ENCODE measurements at regions not wholly inside any gene's neighbourhood (a gene's known extent, or its start where the extent isn't known, plus 50 kb on each side); places are given as distances from the start of the nearest gene placed in this dataset.

DNA sequence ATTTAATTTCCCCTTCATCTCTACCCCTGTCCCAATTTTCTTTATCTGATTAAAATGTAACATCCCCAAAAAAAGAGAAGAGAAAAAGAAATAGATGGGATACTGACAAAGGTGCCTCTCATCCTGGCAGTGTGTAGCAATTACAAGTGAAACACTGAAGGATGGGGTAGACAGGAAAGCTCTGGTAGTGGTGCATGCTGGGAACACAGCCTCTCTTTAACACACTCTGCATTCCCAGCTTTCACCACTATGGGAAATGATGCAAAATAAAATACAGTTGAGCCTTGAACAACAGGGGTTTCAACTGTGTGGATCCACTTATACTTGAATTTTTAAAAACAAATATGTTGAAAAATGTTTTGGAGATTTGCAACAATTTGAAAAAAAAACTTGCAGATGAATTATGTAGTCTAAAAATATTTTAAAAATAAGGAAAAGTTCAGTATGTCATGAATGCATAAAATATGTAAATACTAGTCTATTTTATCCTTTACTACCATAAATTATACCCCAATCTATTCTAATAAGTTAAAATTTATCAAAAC is 239.2 kb upstream of the DDX53 start:
- TF ChIP-seq, protein P1, sequence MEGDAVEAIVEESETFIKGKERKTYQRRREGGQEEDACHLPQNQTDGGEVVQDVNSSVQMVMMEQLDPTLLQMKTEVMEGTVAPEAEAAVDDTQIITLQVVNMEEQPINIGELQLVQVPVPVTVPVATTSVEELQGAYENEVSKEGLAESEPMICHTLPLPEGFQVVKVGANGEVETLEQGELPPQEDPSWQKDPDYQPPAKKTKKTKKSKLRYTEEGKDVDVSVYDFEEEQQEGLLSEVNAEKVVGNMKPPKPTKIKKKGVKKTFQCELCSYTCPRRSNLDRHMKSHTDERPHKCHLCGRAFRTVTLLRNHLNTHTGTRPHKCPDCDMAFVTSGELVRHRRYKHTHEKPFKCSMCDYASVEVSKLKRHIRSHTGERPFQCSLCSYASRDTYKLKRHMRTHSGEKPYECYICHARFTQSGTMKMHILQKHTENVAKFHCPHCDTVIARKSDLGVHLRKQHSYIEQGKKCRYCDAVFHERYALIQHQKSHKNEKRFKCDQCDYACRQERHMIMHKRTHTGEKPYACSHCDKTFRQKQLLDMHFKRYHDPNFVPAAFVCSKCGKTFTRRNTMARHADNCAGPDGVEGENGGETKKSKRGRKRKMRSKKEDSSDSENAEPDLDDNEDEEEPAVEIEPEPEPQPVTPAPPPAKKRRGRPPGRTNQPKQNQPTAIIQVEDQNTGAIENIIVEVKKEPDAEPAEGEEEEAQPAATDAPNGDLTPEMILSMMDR (IDR thresholded peaks at IDR 0.05; ENCODE audit: borderline replicate concordance, control extremely low read depth, extremely low read depth, insufficient read depth, missing control alignments), result no peak
- in situ Hi-C loops (cut with MboI; ENCODE audit: low sequenced_read_pairs, unreplicated experiment), result no loop called here
- no peak for DNase-seq (ENCODE audit: low spot score)

DNA sequence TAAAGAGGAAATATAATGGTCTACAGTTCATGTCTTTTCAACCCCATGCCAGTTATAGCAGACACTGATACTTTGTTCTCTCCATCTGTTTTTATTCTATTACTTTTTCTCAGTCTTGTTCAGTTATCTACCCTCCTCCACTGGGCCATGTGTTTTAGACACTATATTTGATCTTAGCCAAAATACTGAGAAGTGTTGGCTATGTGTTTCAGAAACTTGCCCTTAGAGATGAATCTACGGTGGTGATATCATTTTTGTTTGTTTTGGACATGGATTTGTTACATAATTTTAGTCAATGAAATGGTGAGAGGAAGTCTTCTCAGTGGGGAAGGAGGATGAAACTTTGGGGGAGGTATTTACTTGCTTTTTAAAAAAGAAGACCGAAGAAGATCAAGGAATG is 211.5 kb upstream of the DDX53 start:
- TF ChIP-seq, protein P1 (IDR thresholded peaks at IDR 0.05; ENCODE audit: borderline replicate concordance, control extremely low read depth, extremely low read depth, insufficient read depth, missing control alignments), result no peak
- in situ Hi-C loops (cut with MboI; ENCODE audit: low sequenced_read_pairs, unreplicated experiment), result no loop called here
- no peak for DNase-seq (ENCODE audit: low spot score)

- no peak for DNase-seq (ENCODE audit: low spot score)
- TF ChIP-seq, protein P1 (IDR thresholded peaks at IDR 0.05; ENCODE audit: borderline replicate concordance, control extremely low read depth, extremely low read depth, insufficient read depth, missing control alignments), result no peak
- in situ Hi-C loops (cut with MboI; ENCODE audit: low sequenced_read_pairs, unreplicated experiment), result no loop called here
Observed at GRCh38 chrX:22795671-22796070, 204.1 kb upstream of the DDX53 start.

DNA sequence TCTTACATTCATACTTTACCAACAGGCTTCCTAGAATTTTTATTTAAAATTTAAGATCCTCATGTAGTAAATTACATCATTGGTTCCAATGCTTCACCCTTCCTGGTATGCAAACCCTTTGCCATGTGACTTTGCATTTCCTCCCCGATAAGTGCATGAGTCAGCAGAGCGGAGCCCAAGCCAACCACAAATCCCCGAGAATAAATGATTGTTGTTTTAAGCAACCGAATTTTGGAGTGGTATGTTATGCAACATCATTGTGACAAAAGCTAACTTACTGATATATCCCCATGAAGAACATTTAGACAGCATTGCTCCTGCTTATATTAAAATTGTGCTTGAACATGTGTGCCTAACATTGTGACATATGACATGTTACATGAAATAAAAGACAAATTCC is 199.4 kb upstream of the DDX53 start:
- TF ChIP-seq, protein P1 (IDR thresholded peaks at IDR 0.05; ENCODE audit: borderline replicate concordance, control extremely low read depth, extremely low read depth, insufficient read depth, missing control alignments), result no peak
- in situ Hi-C loops (cut with MboI; ENCODE audit: low sequenced_read_pairs, unreplicated experiment), result no loop called here
- DNase-seq (ENCODE audit: low spot score), result no peak

DNA sequence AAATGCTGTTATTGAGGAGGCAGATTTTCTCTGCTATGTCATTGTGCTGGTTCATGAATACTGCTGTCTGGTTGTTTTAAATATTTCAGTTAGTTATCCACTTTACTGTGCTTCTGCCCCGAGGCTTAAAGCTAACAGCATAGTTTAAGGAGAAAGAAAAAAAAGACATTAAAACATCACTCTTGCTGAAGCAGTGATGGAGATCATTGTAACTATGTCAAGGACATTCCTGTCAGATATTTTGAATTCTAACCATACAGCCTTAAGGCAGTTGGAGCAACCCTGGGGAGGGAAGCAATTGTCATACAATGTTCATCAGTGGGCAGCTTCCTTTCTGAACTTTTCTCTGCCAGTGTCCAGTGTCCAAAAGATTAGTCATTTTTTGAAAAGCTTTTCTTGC is 199.0 kb upstream of the DDX53 start:
- in situ Hi-C loops (cut with MboI; ENCODE audit: low sequenced_read_pairs, unreplicated experiment), result no loop called here
- DNase-seq (ENCODE audit: low spot score), result no peak
- TF ChIP-seq, protein P1 (IDR thresholded peaks at IDR 0.05; ENCODE audit: borderline replicate concordance, control extremely low read depth, extremely low read depth, insufficient read depth, missing control alignments), result no peak

GRCh38 chrX:22803353-22803752 is 196.4 kb upstream of the DDX53 start:
- DNase-seq (ENCODE audit: low spot score), result no peak
- in situ Hi-C loops (cut with MboI; ENCODE audit: low sequenced_read_pairs, unreplicated experiment), result no loop called here
- TF ChIP-seq, protein P1 (IDR thresholded peaks at IDR 0.05; ENCODE audit: borderline replicate concordance, control extremely low read depth, extremely low read depth, insufficient read depth, missing control alignments), result no peak

- no peak for DNase-seq (ENCODE audit: low spot score)
- TF ChIP-seq, protein P1 (IDR thresholded peaks at IDR 0.05; ENCODE audit: borderline replicate concordance, control extremely low read depth, extremely low read depth, insufficient read depth, missing control alignments), result no peak
- in situ Hi-C loops (cut with MboI; ENCODE audit: low sequenced_read_pairs, unreplicated experiment), result no loop called here
Observed at GRCh38 chrX:22810876-22811275, 188.9 kb upstream of the DDX53 start.

Measured in GM13976 (cell line).